GM21360 (cell line): ENCODE measurements at regions not wholly inside any gene's neighbourhood (a gene's known extent, or its start where the extent isn't known, plus 50 kb on each side); places are given as distances from the start of the nearest gene placed in this dataset.

Experiments
- ATAC-seq: cut with Tn5 transposase; IDR thresholded peaks from one replicate; pipeline ENCODE4 v1.9.1; 2021; ENCODE audit warnings: mild to moderate bottlenecking, moderate library complexity; ENCODE audit not compliant: unreplicated experiment

DNA sequence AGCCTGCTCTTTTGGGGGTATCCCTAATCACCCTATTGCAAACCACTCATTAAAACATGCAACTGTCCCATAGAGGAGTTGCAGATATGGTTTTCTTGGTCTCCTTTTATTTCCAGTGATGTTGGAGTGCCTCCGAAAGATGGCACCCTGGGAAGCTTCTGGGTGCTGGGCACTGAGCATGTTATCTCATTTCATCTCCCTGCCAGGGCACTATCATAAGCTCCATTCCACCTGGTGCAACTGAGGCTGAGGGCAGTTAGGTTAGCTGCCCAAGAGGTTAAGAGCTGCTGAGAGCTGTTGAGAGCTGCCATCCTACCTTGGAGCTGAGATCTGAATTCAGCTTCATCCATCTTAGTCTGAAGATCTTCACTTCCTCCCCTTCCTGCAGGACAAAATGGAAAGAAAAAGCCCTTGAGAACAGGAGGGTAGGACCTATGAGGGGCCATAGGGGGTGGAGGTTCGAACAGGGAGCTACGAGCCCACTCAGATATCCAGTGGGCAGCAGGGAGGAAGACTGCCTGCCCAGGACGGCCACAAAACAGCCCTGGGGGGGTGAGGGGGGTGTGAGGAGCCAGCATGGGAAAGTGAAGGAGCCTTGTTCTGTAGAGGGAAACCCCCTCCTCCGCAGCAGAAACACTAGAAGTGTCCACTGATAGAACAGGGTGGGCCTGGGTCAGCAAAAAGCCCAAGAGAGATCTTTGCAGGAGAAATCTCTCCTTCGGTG is 202.5 kb downstream of the ZFP36L2 start:
- no peak for ATAC-seq

- ATAC-seq = no peak
Measured at GRCh38 chr2:43022896-43023295, 203.5 kb downstream of the ZFP36L2 start.

- no peak for ATAC-seq
Measured at GRCh38 chr2:43021791-43022509, 204.5 kb downstream of the ZFP36L2 start.

DNA sequence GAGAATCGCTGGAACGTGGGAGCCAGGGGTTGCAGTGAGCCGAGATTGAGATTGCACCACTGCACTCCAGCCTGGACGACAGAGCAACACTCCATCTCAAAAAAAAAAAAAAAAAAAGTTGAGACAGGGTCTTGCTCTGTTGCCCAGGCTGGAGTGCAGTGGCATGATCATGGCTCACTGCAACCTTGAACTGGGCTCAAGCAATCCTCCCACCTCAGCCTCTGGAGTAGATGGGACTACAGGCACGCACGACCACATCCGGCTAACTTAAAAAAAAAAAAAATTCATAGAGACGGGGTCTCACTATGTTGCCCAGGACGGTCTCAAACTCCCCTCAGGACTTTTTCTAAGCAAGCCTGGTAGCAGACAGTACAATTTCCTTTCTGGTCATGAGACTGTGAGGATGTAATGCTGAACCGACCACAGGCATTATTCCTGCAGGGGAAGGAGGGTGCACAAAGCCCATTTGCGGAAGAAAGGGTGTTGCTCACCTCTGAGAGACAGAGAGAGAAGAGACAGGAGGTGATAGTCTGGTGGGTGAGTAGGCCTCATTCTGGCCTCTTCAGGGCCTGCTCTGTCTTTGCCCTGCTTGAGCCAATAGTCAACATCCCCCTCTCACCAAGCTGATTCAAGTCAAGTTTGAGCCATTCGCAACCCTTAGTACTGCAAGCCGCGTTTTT is 205.3 kb downstream of the ZFP36L2 start:
- ATAC-seq = no peak

DNA sequence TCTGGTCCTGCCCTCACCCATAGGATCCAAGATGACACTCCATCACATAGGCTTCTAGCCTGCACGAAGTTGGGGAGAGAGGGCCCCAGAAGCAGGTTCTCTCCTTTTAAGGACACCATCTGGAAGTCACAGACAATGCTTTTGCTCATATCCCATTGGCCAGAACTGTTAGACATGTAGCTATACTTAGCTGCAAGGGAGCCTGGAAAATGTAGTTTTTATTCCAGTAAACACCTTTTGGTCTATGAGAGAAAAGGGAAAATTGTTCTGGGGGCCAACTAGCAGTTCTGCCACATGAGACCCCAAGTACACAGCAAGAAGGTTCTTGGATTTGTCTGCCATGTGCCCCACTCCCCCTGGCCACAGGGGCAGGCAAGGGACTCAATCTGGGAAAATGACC is 206.1 kb downstream of the ZFP36L2 start:
- ATAC-seq = no peak

GRCh38 chr2:43019536-43020183 is 206.7 kb downstream of the ZFP36L2 start:
- ATAC-seq = no peak

DNA sequence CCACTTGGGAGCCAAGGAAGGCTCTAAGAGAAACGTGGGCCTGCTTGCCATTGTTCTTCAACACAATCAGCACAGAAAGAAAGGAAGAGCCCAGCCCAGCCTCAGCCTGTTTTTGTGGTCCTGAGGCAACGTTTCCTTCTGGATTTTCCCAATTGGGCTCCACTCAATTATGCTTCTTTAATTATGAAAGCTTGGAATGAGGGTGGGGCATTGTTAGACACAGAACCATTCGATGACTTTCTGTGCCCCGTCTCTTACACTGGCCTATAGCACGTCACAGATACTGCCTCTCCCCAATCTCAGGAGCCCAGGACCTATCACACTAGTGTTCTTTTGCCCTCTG is 207.4 kb downstream of the ZFP36L2 start:
- no peak for ATAC-seq

DNA sequence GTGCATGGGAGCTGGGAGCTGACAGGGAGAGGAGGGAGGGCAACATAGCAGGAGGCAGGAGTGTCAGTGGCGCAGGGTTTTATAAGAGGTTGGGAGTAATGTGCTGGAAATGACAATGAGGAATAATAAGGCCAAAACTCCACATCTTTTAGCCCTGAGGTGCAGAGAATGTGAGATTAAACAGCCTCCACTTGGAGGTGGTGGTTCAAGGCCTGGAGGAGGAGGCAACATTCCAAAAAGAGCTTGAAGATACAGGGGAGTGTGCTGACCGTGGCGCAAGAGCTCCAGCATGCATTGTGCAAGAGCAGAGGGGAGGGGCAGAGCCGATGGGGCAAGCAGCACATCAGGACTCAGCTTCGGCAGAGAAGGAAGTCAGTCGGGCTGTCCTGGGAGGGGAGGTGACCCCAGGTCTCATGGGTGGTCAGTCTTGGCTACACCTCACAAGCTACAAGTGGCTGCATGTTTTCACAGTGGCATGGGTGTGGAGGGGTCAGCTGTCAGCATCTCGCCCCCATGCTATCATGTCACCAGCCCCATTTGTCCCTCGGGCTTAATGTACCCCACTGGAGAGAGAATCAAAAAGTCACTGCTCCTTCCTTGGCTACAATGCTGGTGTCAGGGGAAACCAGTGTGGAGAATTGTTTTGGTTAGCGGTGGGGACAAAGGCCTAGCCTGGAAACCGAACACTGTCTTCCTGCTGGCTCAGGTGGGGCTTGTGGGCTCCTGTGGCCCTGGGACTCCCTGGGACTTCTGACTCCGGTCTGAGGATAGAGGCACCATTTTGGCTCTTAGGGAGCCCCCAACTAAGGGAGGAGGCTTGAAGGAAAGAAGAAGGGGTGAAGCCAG is 208.0 kb downstream of the ZFP36L2 start:
- ATAC-seq = no peak

- no peak for ATAC-seq
Measured at GRCh38 chr2:43013821-43014345, 212.5 kb downstream of the ZFP36L2 start.

GRCh38 chr2:43012966-43013365 is 213.4 kb downstream of the ZFP36L2 start:
- no peak for ATAC-seq

- ATAC-seq = no peak
Measured at GRCh38 chr2:43011158-43011491, 215.3 kb downstream of the ZFP36L2 start.

- ATAC-seq = no peak
Measured at GRCh38 chr2:43010438-43011157, 215.8 kb downstream of the ZFP36L2 start.

DNA sequence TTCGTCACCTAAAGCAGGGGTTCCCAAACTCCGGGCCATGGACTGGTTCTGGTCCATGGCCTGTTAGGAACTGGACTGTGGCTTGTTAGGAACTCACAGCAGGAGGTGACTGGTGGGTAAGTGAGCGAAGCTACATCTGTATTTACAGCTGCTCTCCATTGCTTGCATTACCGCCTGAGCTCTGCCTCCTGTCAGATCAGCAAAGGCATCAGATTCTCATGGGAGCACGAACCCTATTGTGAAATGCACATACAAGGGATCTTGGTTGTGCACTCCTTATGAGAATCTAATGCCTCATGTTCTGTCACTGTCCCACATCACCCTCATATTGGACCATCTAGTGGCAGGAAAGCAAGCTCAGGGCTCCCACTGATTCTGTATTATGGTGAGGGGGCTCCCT is 217.0 kb downstream of the ZFP36L2 start:
- ATAC-seq = no peak

- no peak for ATAC-seq
Measured at GRCh38 chr2:43008388-43008787, 216.0 kb upstream of the HAAO start.

DNA sequence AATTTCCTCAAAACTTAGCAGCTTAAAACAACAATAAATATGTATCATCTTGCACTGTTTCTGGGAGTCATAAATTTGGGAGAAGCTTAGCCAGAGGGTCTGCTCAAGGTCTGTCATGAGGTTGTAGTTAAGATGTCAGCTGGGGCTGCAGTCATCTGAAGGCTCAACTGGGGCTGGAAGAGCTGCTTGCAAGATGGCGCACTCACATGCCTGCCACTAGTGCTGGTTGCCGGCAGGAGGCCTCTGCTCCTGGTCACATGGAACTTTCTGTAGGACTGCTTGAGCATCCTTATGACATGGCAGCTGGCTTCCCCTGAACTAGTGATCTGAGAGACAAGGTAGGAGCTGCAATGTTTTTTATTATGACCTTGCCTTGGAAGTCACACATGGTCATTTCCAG is 215.5 kb upstream of the HAAO start:
- ATAC-seq = no peak

GRCh38 chr2:43006834-43007543 is 214.6 kb upstream of the HAAO start:
- no peak for ATAC-seq

- ATAC-seq = no peak
Measured at GRCh38 chr2:43005975-43006833, 213.8 kb upstream of the HAAO start.

DNA sequence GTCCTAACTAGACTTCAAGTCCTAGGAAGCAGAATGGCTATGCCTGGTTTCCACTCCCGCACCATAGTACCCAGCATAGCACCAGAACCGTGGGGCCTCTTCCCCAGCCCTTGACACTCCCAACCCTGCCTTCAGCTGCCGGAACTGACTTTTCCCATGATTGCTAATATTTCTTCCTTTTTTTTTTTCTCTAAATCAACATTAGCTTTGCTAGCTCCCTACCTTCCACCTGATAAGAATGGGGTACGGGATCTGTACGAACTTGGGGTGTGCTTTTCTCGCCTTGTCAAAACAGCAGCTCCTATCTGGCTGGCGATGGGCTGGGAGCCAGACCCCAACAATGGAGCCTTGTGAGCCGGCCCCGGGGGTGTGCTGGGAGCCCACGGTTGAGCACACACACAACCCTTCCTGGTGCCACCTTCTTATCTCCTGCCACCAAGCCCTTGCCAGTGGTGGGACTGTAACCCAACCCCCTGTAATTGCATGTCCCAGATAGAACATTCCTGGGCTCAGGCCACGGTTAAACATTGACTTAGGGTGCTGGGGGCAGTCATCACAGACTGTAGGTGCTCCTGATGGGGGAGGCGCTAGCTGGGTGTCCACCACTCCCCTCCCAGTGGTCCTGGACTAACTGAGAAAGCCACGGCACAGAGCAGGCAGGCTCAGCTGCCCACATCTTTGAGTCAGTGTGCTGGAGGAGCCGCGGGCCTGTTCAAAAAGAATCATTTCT is 213.0 kb upstream of the HAAO start:
- ATAC-seq = no peak
